Heart left ventricle (tissue), 13 donors: ENCODE measurements at regions not wholly inside any gene's neighbourhood (a gene's known extent, or its start where the extent isn't known, plus 50 kb on each side); places are given as distances from the start of the nearest gene placed in this dataset.

Source experiments
- POLR2A ChIP-seq, 2 donors: fragments of 450-650 bp; IDR thresholded peaks; one replicate each; pipeline ENCODE4 v1.6.1; 2017; ENCODE audit warnings: antibody characterized with exemption in 2 of 2, mild to moderate bottlenecking in 2 of 2, moderate library complexity in 2 of 2
- TF ChIP-seq, protein P1 (sequence below), 12 donors: fragments of 200-600 bp; sonication (generic) in 4 of 12; IDR thresholded peaks; one replicate each; pipeline versions ENCODE4 v1.5.0 to v1.8.0; 2018 to 2022; ENCODE audit warnings: antibody characterized with exemption in 12 of 12, mild to moderate bottlenecking in 5 of 12
- donor health status: ischemic (EF 13 %, LVEDD 7.1; RV severe dilation, severe dysfunction).
- donor health status: DM: no; HTN: yes; CAD: no.
- donor health status: DM: no; HTN: no; CAD: no.
- donor health status: ischemic (EF 25% LVEDD 6.9; RV normal size, moderate dysfunction).
- donor health status: ischemic (EF 25% LVEDD 5.7; RV mildly dilated, moderate dysfunction).
- donor health status: ischemic (EF 35%, LVEDD 5.7; RV mildly dilated, moderate dysfunction).
- donor health status: nonischemic (EF 11% LVEDD 7.7; RV severe dilation, severe dysfunction).
- donor health status: DM: yes; HTN: yes; CAD: no.
- donor health status: PGD.
- donor health status: ischemic (EF 29% LVEDD 5.4; RV normal size, mild dysfunction).
- donor health status: nonischemic (EF 23%, LVEDD 6.1; RV moderate dilation, normal function).

DNA sequence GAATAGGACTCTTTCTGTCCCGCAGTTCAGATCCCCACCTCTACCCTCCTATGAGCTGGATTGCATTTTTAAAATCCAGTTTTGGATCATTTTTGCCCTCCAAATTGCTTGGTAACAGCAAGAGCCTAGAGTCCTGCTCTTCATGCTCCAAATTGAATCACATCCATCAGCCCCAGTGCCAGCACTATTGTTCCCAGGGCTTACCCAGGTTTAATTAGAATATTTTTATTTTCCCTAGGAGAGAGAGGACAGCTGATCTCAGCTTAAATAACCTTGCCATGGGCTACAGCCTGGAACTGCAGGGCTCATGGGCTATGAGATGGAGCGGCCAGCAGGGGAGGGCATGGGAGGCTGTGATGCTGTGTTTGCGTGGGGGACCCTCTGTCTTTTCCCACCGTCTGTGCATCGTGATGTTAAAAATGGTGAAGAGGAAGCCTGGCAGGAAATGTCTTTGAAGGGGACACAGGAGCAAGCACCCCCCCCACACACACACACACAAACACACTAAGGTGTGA is 59.4 kb upstream of the WSCD2 start:
- TF ChIP-seq, protein P1, sequence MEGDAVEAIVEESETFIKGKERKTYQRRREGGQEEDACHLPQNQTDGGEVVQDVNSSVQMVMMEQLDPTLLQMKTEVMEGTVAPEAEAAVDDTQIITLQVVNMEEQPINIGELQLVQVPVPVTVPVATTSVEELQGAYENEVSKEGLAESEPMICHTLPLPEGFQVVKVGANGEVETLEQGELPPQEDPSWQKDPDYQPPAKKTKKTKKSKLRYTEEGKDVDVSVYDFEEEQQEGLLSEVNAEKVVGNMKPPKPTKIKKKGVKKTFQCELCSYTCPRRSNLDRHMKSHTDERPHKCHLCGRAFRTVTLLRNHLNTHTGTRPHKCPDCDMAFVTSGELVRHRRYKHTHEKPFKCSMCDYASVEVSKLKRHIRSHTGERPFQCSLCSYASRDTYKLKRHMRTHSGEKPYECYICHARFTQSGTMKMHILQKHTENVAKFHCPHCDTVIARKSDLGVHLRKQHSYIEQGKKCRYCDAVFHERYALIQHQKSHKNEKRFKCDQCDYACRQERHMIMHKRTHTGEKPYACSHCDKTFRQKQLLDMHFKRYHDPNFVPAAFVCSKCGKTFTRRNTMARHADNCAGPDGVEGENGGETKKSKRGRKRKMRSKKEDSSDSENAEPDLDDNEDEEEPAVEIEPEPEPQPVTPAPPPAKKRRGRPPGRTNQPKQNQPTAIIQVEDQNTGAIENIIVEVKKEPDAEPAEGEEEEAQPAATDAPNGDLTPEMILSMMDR (IDR thresholded peaks at IDR 0.05): no peak
- TF ChIP-seq POLR2A (IDR thresholded peaks at IDR 0.05): no peak
